Myocyte (in vitro differentiated cells): ENCODE measurements at regions not wholly inside any gene's neighbourhood (a gene's known extent, or its start where the extent isn't known, plus 50 kb on each side); places are given as distances from the start of the nearest gene placed in this dataset.
"Not testable (repeated sequence)": the region's sequence is repeated elsewhere in the genome, so short reads cannot be mapped to it uniquely, and the experiment has no call there.

Experiments
- DNase-seq: peaks from one replicate; pipeline ENCODE4 v3.0.0-alpha.2; 2012; ENCODE audit warnings: low read depth

DNA sequence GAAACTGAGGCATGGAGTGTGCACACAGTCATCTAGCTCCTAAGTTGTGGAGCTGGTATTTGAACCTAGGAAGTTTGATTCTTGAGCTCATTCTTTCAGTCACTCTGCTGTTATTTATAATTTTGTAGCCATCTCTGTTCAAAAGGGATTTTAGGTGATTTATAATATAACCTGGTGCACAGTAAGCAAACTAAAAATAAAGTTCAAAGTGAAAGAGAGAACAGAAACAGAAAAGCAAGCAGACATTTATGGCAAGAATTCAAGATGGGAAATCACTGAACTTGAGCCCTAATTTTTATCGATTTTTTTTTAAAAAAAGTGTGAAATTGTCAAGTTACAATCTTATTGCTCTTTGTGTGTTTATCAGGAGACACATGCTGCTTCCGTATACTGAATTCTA is 71.4 kb upstream of the SLC7A14 start:
- no peak for DNase-seq

DNA sequence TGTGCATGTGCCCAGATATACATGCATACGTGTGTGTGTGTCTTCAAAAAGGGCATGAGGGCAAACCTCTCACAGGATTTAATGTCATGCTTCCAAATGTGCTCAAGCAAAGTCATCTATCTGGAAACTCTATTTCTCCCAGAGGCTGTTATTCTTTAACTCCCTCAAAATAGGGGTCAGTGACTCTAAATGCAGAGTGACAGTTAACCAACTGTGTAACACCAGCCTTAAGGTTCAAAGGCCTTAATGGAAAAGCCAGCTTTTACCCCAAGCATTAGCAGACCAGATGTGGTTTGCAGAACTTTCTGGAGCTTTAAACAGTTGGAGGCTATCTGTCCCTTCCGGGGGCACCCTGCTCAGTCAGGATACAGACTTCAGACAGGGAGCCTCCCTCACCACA is 70.4 kb upstream of the SLC7A14 start:
- no peak for DNase-seq

DNA sequence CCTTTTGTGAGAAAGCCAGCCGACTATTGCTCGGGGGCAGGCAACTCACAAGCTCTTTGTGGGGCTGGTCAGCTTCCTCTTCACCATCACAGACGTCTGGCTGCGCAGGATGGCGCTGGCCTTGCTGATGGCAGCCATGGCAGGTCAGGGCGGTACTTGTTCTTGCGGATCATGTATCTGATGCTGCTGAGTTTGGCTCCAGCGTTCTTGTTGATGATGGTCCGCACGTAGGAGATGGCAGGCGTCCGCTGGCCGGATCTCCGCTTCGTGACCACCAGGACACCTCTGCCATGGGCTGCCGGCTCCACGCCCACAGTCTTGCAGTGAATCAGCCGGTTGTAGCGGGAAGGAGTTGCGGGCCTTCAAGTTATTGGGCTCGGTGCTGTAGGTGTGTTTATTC is 67.9 kb upstream of the SLC7A14 start:
- no peak for DNase-seq

DNA sequence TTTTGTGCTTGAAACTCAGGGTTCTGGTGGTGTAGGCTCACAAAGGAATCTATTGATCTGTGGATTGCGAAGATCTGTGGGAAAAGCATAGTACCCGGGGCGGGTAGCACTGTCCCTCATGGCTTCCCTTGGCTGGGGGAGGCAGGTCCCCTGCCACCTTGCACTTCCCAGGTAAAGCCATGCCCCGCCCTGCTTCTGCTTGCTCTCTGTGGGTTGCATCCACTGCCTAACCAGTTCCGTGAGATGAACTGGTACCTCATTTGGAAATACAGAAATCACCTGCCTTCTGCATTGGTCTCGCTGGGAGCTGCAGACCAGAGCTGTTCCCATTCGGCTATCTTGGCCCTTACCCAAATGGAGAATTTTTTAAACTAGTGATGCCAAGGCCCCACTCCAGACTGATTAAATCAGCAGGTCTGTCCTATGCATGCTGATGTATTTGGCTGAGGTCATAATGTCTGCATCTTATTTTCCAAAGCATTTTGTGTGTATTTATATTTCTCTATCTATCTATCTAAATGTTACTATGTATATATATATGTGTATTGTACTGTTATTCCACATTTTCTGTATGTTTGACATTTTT is 65.5 kb upstream of the SLC7A14 start:
- no peak for DNase-seq

DNA sequence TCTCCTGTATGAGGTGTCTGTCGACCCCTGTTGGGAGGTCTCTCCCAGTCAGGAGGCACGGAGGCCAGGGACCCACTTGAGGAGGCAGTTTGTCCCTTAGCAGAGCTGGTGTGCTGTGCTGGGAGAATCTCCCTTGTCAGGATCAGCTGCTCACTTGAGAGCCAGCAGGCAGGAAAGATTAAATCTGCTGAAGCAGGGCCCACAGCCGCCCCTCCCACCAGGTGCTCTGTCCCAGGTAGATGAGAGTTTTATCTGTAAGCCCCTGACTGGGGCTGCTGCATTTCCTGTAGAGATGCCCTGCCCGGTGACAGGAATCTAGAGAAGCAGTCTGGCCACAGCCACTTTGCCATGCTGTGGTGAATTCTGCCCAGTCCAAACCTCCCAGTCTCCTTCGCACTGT is 64.7 kb upstream of the SLC7A14 start:
- DNase-seq = not testable (repeated sequence)

DNA sequence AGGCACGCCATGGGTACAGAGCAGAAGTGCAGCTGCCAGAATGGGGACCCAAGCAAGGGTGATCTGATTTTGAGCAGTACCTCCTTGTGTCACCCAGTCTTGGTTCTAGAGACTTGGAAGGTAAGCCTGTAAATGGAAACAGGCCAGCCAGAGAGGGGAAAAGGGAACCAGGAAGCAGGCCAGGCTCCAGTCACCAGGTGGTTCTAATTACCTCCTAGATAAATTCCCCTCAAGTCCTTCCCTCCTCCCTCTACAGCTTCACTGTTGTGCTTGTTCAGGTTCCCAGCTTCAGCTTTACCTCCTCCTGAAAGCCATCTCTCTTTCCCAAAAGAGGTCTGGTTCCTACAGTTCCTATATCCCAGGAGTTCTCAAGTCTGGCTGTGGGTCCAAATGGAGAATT is 58.8 kb upstream of the SLC7A14 start:
- no peak for DNase-seq

DNA sequence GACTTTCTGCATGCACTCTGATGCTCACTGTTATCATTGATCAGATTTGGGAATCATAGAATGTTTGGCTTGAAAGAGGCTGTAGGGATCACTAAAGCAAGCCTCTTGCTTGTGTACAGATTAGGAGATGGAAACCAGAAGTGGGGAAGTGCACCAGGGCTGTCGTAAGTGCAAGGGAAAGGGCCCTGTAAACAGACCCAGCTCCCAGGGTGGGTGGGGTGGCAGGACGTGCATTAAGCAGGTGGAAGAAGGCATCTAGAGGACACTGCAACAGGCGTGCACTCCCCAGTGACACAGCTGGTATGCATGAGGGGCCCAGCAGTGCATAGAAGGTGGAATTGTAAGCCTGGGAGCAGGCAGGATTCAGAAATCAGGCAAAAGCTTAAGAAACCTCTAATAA is 58.0 kb upstream of the SLC7A14 start:
- no peak for DNase-seq

DNA sequence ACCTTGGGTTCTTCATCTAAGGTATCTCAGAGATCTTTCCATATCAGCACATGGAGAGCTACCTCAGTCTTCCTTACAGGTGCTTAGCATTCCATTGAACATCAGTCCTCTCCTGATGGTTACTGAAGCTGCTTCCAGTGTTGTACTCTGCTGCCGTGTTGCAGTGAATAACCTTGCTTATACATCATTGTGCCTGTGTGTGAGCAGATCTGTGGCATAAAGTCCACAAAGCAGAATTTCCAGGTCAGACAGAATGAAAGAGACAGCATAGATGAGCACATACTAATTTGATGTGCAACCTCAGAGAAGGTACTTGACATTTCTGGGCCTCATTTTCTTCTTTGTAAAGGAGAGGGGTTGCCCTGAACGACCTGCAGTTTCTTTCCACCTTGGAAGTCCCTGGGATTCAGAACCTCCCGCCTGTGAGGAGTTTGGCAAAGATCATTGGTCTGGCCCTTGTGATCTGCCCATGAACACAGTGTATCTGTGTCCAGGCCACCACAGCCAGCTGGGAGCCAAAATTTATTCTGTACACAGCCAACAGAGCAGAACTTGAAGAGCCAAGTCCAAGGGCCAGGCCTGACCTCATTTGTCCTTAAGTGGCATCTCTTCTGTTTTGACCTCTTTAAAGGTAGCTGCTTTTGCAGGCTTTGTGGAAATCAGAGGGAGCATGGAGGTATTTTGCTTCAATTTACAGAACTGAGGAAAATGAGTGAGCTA is 57.2 kb upstream of the SLC7A14 start:
- DNase-seq = no peak

DNA sequence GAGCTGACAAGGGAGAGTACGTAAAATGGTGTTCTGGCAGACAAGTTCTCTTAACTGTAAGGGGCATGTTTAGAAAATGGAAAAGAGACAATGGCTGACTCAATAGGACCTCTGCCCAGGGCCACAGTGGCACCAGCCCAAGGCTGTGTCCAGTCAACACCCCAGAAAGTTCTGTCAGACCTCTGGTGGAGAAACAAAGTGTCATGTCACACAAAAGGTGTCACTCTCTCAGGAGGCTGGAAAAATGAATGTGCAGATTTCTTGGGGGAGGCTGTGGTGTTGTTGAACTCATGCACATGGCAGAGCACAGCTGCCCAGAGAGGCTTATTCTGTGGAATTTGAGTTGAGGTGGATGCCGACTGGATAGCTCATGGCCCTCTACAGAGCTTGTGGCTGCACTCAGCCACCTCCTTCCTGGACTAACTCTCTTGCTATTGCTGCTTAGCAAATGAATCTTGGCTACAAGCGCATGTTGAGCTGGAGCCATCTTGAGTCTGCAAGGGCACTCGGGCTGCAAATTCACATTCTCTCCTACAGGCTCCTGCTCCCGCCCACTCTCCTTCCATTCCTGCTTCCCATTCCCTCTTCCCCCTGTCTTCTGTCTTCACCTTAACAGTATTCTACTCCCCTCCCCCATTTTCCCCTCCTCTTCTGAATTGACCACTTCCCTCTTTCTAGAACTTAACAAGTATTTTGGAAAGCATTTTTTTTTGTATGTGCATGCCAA is 55.8 kb upstream of the SLC7A14 start:
- peak; percentile 80 for DNase-seq

DNA sequence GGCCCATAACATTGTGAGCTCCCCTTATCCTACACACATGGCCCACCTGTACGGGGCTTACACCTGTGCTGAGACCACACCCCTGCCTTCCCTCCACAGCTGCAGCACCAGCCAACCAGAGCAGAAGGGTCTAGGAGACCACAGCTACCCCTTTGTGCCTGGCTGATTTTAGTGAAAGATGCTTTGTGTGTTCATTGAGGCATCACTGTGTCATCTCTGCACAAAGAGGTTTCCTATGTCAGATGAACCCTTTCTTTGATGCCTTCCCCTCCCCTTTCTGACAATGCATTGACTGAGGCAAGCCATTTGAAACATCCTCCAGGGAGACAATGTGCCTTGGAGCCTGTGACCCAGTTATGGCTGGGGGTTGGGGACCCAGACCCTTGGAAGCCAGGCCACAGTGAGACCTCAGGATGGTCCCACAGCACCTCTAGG is 54.9 kb upstream of the SLC7A14 start:
- DNase-seq = no peak

DNA sequence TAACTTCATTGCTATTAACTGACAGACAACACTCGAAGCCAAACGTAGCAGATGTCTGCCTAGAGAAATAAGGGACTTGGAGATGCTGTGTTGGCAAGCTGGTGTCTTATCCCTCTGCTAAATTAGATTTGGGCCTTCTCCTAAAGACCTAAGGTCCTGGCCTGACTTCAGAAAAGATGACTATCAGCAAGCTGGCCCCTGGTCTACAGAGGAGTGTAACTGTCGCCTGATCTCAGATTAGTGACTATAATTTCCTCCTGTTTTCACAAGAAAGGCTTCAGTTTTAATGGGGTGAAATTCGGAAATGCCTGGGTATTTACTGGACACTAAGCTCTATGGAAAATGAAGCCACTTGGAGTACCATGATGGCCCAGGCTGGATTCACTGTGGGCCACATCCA is 53.1 kb upstream of the SLC7A14 start:
- no peak for DNase-seq

DNA sequence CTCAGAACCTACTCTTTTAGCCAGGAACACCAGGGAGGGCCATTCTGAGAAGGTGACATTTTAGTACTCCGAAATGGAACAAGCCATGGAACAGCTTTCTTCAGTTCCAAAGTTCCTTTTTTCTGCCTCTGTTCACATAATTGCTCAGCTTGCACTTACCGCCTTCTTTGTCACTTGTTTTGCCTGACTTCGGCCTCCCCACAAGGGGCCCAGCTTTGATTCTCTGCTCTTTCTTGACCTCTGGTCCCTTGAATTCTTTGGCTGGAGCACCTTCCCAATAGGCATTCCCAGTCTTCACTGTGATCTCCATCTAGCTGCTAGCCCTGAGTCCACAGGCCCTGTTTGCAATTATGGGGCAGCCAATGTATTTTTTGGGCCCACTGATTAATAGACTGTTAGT is 51.4 kb upstream of the SLC7A14 start:
- no peak for DNase-seq

DNA sequence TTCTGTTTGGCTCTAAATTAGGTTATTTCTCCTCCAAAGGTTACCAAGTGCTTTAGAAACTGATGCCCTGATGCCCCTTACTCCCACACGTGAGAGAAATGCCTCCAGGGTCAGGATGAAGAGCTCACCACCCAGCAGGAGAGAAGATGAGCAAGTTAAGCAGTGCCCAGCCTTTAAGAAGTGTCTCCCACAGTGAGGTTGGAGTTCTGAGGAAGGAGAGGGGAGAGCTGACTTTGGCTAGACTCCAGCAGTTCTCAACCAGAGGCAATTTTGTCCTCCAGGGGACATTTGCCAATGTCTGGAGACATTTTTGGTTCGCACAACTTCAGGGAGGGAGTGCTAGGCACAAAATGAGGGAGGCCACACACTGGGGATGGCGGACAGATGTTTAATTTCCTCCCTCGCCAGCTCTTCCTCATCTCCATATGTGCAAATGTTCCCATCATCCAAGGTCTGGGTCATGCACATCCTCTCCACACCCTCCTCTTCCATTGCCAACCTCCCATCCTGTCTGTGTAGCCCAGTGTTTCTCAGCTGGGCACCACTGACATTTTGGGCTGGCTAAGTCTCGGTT is 50.6 kb upstream of the SLC7A14 start:
- DNase-seq = no peak
